Fibroblast of skin of left biceps (primary cell): ENCODE measurements at regions not wholly inside any gene's neighbourhood (a gene's known extent, or its start where the extent isn't known, plus 50 kb on each side); places are given as distances from the start of the nearest gene placed in this dataset.

Experiments used
- DNase-seq, 2 experiments: peaks; one replicate each; pipeline ENCODE4 v3.0.0-alpha.2; 2013; ENCODE audit warnings: low read depth in 2 of 2

GRCh38 chr2:71937396-71937795 is 210.3 kb downstream of the CYP26B1 start:
- no peak for DNase-seq

DNA sequence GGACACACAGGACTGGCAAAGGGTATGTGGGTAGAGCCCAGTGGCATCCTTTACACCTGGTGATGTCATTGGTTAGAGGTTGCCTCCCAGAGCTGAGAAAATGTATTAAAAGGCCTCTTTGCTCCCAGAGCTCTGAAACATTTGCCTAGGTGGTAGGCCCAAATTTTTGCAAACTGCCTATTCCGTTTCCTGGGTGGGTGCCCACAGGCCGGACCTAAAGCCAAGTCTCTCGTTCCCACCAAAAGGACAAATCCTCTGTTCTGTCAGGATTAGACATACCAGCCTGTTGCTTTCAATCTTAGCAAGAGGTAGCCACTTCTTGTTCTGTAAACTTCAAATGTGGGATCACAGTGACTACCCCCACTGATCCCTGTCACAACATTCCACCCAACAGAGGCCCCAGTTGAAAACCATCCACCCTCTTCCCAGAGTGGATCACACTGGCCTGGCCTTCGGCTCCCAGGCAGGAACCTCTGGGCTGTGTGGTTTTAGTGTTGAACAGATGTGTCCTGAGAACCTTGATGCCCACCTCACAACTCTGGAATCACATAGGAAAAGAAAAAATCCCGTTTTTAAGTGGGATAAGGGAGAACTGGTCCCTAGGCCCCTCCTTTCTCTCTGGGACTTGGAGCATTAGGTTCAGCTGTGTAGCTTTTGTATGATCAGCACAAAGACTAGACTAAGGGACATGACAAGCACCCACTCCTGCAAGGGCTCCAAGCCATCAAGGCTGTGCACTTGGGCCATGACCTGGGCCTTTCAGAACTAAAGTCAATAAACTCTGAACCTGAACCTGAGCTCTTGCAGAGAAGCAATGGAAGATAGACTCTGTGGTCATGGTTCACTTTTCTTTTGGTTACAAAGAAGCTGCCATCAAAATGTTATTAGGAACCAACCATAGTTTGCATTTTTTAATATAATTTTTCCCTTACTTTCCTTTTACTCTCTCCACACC is 211.3 kb downstream of the CYP26B1 start:
- no peak for DNase-seq

GRCh38 chr2:71935262-71935848 is 212.3 kb downstream of the CYP26B1 start:
- no peak for DNase-seq

- no peak for DNase-seq
These were observed 212.9 kb downstream of the CYP26B1 start for GRCh38 chr2:71934595-71935261.

GRCh38 chr2:71934320-71934593 is 213.4 kb downstream of the CYP26B1 start:
- DNase-seq: no peak

- DNase-seq: no peak
These were observed 214.0 kb downstream of the CYP26B1 start for GRCh38 chr2:71933467-71934319.

GRCh38 chr2:71932780-71933466 is 214.7 kb downstream of the CYP26B1 start:
- no peak for DNase-seq

DNA sequence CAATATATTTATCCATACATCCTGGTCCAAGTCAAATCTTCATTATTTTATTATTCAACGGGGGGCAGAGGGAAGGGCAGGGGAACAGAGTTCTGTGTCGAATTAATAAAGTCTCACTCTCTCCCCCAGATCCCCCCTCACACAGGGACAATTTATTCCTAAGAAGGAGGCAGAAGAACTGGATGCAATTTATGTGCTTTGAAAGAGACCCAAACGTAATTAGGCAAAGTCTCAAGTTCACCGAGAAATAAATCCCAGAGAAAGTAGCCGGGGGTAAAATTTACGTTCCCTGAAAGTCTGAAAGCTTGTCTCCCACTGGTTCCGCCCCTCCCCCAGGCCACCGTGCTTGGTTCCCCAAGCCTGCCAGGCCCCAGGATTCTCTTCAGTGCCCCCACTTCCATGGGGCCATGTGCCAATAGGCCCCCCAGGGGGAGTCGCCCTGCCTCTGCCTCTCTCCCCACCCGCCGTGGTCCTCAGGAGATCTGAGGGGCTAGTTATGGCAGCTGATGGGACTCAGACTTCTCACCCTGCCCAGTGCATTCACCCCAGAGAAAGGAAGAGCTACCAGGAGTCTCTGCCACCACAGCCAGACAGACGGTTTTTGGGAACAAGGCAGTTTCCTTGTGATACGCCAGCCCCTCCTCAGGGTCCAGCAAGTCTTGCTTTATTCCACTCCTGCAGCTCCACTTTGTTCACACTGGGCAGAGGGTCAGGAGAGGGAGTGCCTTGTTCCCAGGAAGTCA is 215.5 kb downstream of the CYP26B1 start:
- DNase-seq: no peak

DNA sequence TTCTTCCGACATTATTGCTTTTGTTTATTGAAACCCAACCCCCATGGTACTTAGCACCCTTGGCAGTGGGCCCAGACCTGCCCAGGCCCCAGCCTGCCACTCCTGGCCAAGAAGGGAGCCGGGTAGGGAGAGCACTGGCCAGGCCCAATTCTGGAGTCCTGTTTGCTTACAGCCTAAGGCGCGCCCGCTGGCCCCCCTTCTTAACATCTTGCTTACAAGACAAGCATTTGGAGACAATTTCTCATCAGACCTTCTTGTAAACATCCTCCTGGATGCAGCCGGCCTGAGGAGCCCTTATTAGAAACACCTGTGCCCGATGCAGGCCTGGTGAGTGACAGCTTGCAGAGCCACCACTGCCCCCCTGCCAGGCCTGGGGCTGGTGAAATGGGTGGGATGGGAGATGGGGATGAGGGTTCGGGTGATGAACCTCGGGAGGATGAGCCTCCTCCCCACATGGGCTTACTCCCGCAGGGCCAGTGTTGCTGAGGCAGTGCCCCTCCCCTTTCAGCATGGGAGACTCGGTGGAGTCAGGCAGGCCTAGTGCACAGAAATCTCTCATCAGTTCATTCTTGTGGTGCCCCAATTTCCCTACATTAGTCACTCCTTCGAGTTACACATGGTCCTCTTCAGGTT is 217.5 kb downstream of the CYP26B1 start:
- DNase-seq: no peak

DNA sequence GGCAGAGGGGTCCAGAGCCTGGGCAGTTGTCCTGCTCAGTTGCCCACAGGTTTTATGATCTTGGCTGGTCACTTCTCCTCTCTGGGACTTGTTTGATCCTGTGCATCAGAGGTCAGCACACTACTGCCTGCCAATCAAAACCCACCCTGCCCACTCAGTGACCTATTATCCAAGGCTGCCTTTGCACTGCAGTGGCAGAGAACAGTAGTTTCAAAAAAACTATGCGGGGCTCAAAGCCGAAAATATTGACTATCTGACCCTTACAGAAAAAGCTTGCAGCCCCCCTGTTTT is 218.2 kb downstream of the CYP26B1 start:
- DNase-seq: no peak

- DNase-seq: no peak
These were observed 218.8 kb downstream of the CYP26B1 start for GRCh38 chr2:71928734-71929481.

- DNase-seq: no peak
These were observed 219.6 kb downstream of the CYP26B1 start for GRCh38 chr2:71927757-71928715.

- no peak for DNase-seq
These were observed 220.5 kb downstream of the CYP26B1 start for GRCh38 chr2:71926876-71927756.

DNA sequence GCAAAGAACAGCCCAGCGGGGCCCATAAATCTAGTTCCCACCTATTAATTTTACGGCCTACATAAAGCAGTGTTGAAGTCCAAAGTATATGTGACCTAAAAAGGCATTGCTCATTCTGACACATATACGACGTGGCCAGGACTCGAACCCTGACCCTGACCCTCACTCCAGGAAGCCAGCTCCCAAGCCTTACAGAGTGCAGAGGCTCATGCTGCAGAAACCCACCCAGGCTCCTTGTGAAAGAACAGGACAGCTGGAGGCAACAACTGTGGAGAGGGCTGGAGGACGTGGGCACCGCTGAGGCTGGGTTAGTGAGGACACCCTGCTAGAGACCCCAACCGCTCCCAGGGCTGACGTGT is 221.6 kb downstream of the CYP26B1 start:
- no peak for DNase-seq

- no peak for DNase-seq
These were observed 222.2 kb downstream of the CYP26B1 start for GRCh38 chr2:71925268-71926088.

DNA sequence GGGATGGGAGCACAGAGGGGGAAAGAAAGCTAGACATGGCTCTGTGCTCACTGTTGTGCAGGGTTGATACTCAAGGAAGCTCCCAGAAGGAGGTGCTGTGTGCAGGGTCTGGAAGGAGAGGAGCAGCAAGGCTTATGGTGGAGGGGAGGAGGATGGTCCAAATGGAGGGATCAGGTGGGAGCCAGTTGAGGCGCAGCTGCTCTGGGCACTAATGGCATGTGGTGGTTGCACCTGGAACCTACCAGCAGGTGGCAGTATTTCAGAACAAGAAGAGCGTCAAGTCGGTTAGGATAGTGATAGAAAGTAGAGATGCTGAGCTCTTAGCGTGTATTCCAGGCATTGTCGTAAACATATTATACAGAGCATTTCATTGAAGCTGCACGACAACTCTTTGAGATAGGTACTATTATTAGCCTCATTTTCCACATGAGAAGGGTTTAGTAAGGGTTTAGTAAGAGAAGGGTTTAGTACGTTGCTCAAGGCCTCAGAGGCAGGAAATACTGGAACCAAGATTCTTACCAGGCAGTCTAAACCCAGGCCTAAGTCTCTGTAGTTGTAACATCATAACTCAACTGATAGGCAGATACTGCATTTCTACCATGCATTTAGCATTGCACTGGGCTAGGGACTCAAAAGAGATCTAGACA is 223.7 kb downstream of the CYP26B1 start:
- DNase-seq: no peak
